ENCODE measurements at regions not wholly inside any gene's neighbourhood (a gene's known extent, or its start where the extent isn't known, plus 50 kb on each side); places are given as distances from the start of the nearest gene placed in this dataset.

DNA sequence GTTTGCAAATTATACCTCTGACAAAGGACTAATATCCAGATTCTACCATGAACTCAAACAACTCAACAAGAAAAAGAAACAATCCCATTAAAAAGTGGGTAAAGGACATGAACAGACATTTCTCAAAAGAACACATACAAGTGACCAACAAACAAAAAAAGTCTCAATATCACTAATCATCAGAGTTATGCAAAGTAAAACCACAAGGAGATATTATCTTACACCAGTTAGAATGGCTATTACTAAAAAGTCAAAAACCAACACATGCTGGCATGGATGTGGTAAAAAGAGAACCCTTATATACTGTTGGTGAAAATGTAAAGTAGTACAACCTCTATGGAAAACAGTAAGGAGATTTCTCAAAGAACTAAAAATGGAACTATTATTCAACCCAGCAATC, 234.4 kb downstream of the NKX6-1 start:
- H3K4me3 Mint-ChIP-seq: no peak overlapping the region
- no peaks in the 10 kb centered on the region for H3K23me2 ChIP-seq (ENCODE audit: insufficient read length, low read depth, low read length, poor library complexity, severe bottlenecking)

More for the DNA sequence above, 234.4 kb downstream of the NKX6-1 start:
- Histone ChIP-seq H3K79me2 (ENCODE audit: insufficient read depth, low read length) (no peaks in the 10 kb centered on the region), H2BK15ac (ENCODE audit: low read depth, low read length) (no peak overlapping the region), H3K27ac (ENCODE audit: insufficient read length, low read depth, low read length) (no peak overlapping the region), H3K14ac (ENCODE audit: insufficient read depth, low read length) (no peak overlapping the region), H2BK20ac (ENCODE audit: low read depth, low read length, poor library complexity, severe bottlenecking) (no peak overlapping the region), H3K56ac (ENCODE audit: insufficient read length, low read depth, low read length) (no peak overlapping the region), H2BK5ac (ENCODE audit: insufficient read length, low read length) (no peak overlapping the region), H3K4me1 (ENCODE audit: insufficient read depth, low read length) (no peaks in the 10 kb centered on the region), H3K9ac (ENCODE audit: extremely low read depth, insufficient read length, low read length) (no peak overlapping the region), H4K91ac (ENCODE audit: insufficient read length, low read depth, low read length) (no peak overlapping the region), H2AFZ (ENCODE audit: low read length) (no peak overlapping the region), H4K8ac (replicated peaks; ENCODE audit: insufficient read length, low read depth, low read length) (no peak overlapping the region), H3K9me3 (ENCODE audit: control insufficient read depth, low read depth, low read length) (no peaks in the 10 kb centered on the region), H3K4me2 (ENCODE audit: insufficient read depth, insufficient read length, low read length) (no peak overlapping the region), H4K20me1 (ENCODE audit: control insufficient read depth, insufficient read depth, insufficient read length) (no peaks in the 10 kb centered on the region), H2BK120ac (ENCODE audit: low read depth, low read length, poor library complexity, severe bottlenecking) (no peak overlapping the region), H2BK12ac (ENCODE audit: insufficient read length, low read depth, low read length) (no peak overlapping the region), H3T11ph (ENCODE audit: low read length) (no peak overlapping the region), H3K79me1 (ENCODE audit: insufficient read depth, low read depth, low read length, poor library complexity, severe bottlenecking) (no peaks in the 10 kb centered on the region), H3K23ac (ENCODE audit: insufficient read length, low read depth, low read length) (no peak overlapping the region), H3K27me3 (ENCODE audit: insufficient read depth, low read length) (no peaks in the 10 kb centered on the region), H3K18ac (ENCODE audit: insufficient read length, low read depth, low read length) (no peak overlapping the region), H2AK5ac (ENCODE audit: insufficient read length, low read length) (no peak overlapping the region), H3K4ac (ENCODE audit: low read depth, low read length) (no peak overlapping the region), H4K5ac (ENCODE audit: insufficient read length, low read depth, low read length) (no peak overlapping the region)
- DNase-seq: no peak
- Mint-ChIP-seq H3K9me3 (peaks cover 10 to 11% of the 10 kb centered on the region in 2 experiments), H3K27ac (no peak overlapping the region), H3K4me1 (peaks cover 0 to 6% of the 10 kb centered on the region in 2 experiments; a peak in 2 of 4 replicates), H3K27me3 (ENCODE audit: low read depth) (no peaks in the 10 kb centered on the region; the same call in 1 of the 2 replicates), H3K36me3 (ENCODE audit: insufficient read depth in 1 of 3, low read depth in 3 of 3) (peaks cover 0 to 20% (median 5%) of the 10 kb centered on the region in 3 experiments; a peak in 4 of 7 replicates)
- TF ChIP-seq CTCF (conservative IDR thresholded peaks at IDR 0.05): no peak
